Heart left ventricle (tissue), 16 donors: ENCODE measurements at regions not wholly inside any gene's neighbourhood (a gene's known extent, or its start where the extent isn't known, plus 50 kb on each side); places are given as distances from the start of the nearest gene placed in this dataset.

Experiments
- ATAC-seq, 4 donors: fragments of 200-7000 bp; cut with Tn5 transposase; one replicate each; pipeline ENCODE4 v1.9.1; 2020 to 2022; ENCODE audit warnings: moderate library complexity in 4 of 4, mild to moderate bottlenecking in 3 of 4, moderate number of reproducible peaks in 1 of 4
- DNase-seq, 5 donors: peaks; one replicate each; pipeline ENCODE4 v3.0.0-alpha.2; 2020
- H3K27ac ChIP-seq, 12 donors: fragments of 200-600 bp; sonication (generic) in 4 of 12; one replicate each; pipeline versions ENCODE4 v1.5.0 to v1.8.0; 2016 to 2022; ENCODE audit warnings: mild to moderate bottlenecking in 2 of 12
- H3K27me3 ChIP-seq, 9 donors: fragments of 200-600 bp; sonication (generic) in 2 of 9; one replicate each; pipeline versions ENCODE4 v1.5.1 to v1.8.0; 2016 to 2022; ENCODE audit warnings: mild to moderate bottlenecking in 3 of 9
- H3K36me3 ChIP-seq, 9 donors: fragments of 200-600 bp; sonication (generic) in 2 of 9; one replicate each; pipeline versions ENCODE4 v1.5.0 to v1.8.0; 2018 to 2022; ENCODE audit warnings: mild to moderate bottlenecking in 2 of 9
- H3K4me1 ChIP-seq, 12 donors: fragments of 200-600 bp; sonication (generic) in 4 of 12; one replicate each; pipeline versions ENCODE4 v1.5.0 to v1.8.0; 2016 to 2022; ENCODE audit warnings: mild to moderate bottlenecking in 3 of 12
- H3K4me3 ChIP-seq, 12 donors: fragments of 200-600 bp; sonication (generic) in 4 of 12; one replicate each; pipeline versions ENCODE4 v1.5.0 to v1.8.0; 2017 to 2022; ENCODE audit warnings: mild to moderate bottlenecking in 9 of 12, moderate library complexity in 4 of 12
- H3K9me3 ChIP-seq, 12 donors: fragments of 200-600 bp; sonication (generic) in 4 of 12; one replicate each; pipeline versions ENCODE4 v1.5.0 to v1.8.0; 2016 to 2022; ENCODE audit warnings: mild to moderate bottlenecking in 1 of 12
- CTCF ChIP-seq, 12 donors: fragments of 200-600 bp; sonication (generic) in 4 of 12; IDR thresholded peaks; one replicate each; pipeline versions ENCODE4 v1.5.0 to v1.8.0; 2018 to 2022; ENCODE audit warnings: antibody characterized with exemption in 12 of 12, mild to moderate bottlenecking in 5 of 12
- POLR2A ChIP-seq, 2 donors: fragments of 450-650 bp; IDR thresholded peaks; one replicate each; pipeline ENCODE4 v1.6.1; 2017; ENCODE audit warnings: antibody characterized with exemption in 2 of 2, mild to moderate bottlenecking in 2 of 2, moderate library complexity in 2 of 2
- WGBS, 4 donors: extraction: QIAGEN DNeasy Blood & Tissue Kit in 2 of 4; methylation state at CpG; one replicate each; pipeline versions ENCODE4 v1.1.5 to v1.1.7; 2013 to 2018; 5-methylcytosine and 5-hydroxymethylcytosine counted together
- intact Hi-C, 10 donors: fragments of 100-400 bp; cut with DNase I; formaldehyde crosslinking; loops; one replicate each; pipeline versions ENCODE4 v1.11.1 to v1.14.2; 2022
- donor health status: ischemic (EF 13 %, LVEDD 7.1; RV severe dilation, severe dysfunction).
- donor health status: healthy with polysubstance abuse.
- donor health status: DM: no; HTN: yes; CAD: no.
- donor health status: DM: no; HTN: no; CAD: no.
- donor health status: ischemic (EF 25% LVEDD 6.9; RV normal size, moderate dysfunction).
- donor health status: ischemic (EF 25% LVEDD 5.7; RV mildly dilated, moderate dysfunction).
- donor health status: healthy.
- donor health status: DM: yes; HTN: yes; CAD: no.
- donor health status: ischemic (EF 35%, LVEDD 5.7; RV mildly dilated, moderate dysfunction).
- donor health status: nonischemic (EF 11% LVEDD 7.7; RV severe dilation, severe dysfunction).
- donor health status: DM: yes; HTN: yes; CAD: no.
- donor health status: PGD.
- donor health status: ischemic (EF 29% LVEDD 5.4; RV normal size, mild dysfunction).
- donor health status: nonischemic (EF 23%, LVEDD 6.1; RV moderate dilation, normal function).

- 94 to 97% (median 95%) methylated on average over 2 of the region's 2 CpGs for WGBS, 4 donors
These were observed 320.5 kb downstream of the ETS1 start for GRCh38 chr11:128266893-128267292.

GRCh38 chr11:128262463-128263345 lies 324.7 kb downstream of the ETS1 start:
- no peak overlapping the region for H3K4me3 ChIP-seq
- intact Hi-C loops, result no loop called here
- DNase-seq, result no peak
- ATAC-seq, result no peak
- no peaks in the 10 kb centered on the region for H3K4me1 ChIP-seq
- H3K27me3 ChIP-seq, result no peaks in the 10 kb centered on the region
- no peaks in the 10 kb centered on the region for H3K9me3 ChIP-seq
- WGBS, 4 donors, result 73 to 78% (median 77%) methylated on average over 12 of the region's 12 CpGs
- H3K36me3 ChIP-seq, result no peaks in the 10 kb centered on the region
- TF ChIP-seq CTCF (IDR thresholded peaks at IDR 0.05) (no peak), POLR2A (IDR thresholded peaks at IDR 0.05) (no peak)
- H3K27ac ChIP-seq, result no peak overlapping the region

More at GRCh38 chr11:128266893-128267292, 320.5 kb downstream of the ETS1 start:
- Histone ChIP-seq H3K4me3 (no peak overlapping the region), H3K4me1 (peaks cover 0 to 13% (median 0%) of the 10 kb centered on the region in 12 donors), H3K27ac (no peak overlapping the region), H3K9me3 (no peaks in the 10 kb centered on the region), H3K36me3 (no peaks in the 10 kb centered on the region), H3K27me3 (no peaks in the 10 kb centered on the region)
- intact Hi-C loops, result no loop called here
- no peak for DNase-seq
- TF ChIP-seq CTCF (IDR thresholded peaks at IDR 0.05) (no peak), POLR2A (IDR thresholded peaks at IDR 0.05) (no peak)
- no peak for ATAC-seq

GRCh38 chr11:128261011-128261421 lies 326.3 kb downstream of the ETS1 start:
- no peaks in the 10 kb centered on the region for H3K9me3 ChIP-seq
- no peaks in the 10 kb centered on the region for H3K27me3 ChIP-seq
- no peak for TF ChIP-seq POLR2A (IDR thresholded peaks at IDR 0.05)
- no peak for TF ChIP-seq CTCF (IDR thresholded peaks at IDR 0.05)
- 68 to 84% (median 81%) methylated on average over 6 of the region's 6 CpGs for WGBS, 4 donors
- DNase-seq (no peak), ATAC-seq (no peak)
- intact Hi-C loops, result no loop called here
- no peaks in the 10 kb centered on the region for H3K4me1 ChIP-seq
- H3K27ac ChIP-seq, result no peak overlapping the region
- H3K4me3 ChIP-seq, result no peak overlapping the region
- no peaks in the 10 kb centered on the region for H3K36me3 ChIP-seq

GRCh38 chr11:128260398-128260797 lies 327.0 kb downstream of the ETS1 start:
- DNase-seq (no peak), ATAC-seq (no peak)
- H3K36me3 ChIP-seq, result no peaks in the 10 kb centered on the region
- no peaks in the 10 kb centered on the region for H3K9me3 ChIP-seq
- H3K27ac ChIP-seq, result no peak overlapping the region
- WGBS, 4 donors, result 80 to 88% (median 84%) methylated on average over 3 of the region's 3 CpGs
- no peaks in the 10 kb centered on the region for H3K4me1 ChIP-seq
- no peak overlapping the region for H3K4me3 ChIP-seq
- intact Hi-C loops, result no loop called here
- TF ChIP-seq POLR2A (IDR thresholded peaks at IDR 0.05) (no peak), CTCF (IDR thresholded peaks at IDR 0.05) (no peak)
- no peaks in the 10 kb centered on the region for H3K27me3 ChIP-seq
